Uterus (tissue), 2 donors: ENCODE measurements at regions not wholly inside any gene's neighbourhood (a gene's known extent, or its start where the extent isn't known, plus 50 kb on each side); places are given as distances from the start of the nearest gene placed in this dataset.

ENCODE experiments used
- POLR2A ChIP-seq, 2 donors: fragments of 450-650 bp; IDR thresholded peaks; one replicate each; pipeline ENCODE4 v1.6.1; 2016; ENCODE audit warnings: antibody characterized with exemption in 2 of 2, mild to moderate bottlenecking in 1 of 2, moderate library complexity in 1 of 2
- TF ChIP-seq, protein P1 (sequence below), 4 experiments: fragments of 200-600 bp in 2 of 4; fragments of 450-650 bp in 2 of 4; sonication (generic) in 2 of 4; IDR thresholded peaks; one replicate each; pipeline ENCODE4 v1.5.1; 2016 to 2019; ENCODE audit warnings: antibody characterized with exemption in 4 of 4, mild to moderate bottlenecking in 2 of 4, moderate library complexity in 1 of 4

DNA sequence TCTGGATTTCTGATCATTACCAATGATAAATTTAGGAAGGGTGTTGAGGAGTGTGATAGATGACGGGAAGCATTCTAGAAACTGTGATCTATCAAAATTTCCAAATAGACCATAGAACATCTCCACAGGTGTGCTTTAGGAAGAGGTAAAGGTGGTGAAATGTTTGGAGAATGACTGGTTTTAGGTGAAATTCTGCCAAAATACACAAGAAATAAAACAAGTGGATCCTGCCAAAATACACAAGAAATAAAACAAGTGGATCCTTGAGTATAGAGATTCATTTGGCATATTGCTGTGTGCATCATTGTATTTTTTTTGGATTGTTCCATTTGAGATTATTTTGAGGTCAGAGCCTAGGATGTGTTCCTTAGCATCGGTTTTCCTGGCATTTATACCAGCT, 88.3 kb upstream of the CTNND2 start:
- TF ChIP-seq, protein P1, sequence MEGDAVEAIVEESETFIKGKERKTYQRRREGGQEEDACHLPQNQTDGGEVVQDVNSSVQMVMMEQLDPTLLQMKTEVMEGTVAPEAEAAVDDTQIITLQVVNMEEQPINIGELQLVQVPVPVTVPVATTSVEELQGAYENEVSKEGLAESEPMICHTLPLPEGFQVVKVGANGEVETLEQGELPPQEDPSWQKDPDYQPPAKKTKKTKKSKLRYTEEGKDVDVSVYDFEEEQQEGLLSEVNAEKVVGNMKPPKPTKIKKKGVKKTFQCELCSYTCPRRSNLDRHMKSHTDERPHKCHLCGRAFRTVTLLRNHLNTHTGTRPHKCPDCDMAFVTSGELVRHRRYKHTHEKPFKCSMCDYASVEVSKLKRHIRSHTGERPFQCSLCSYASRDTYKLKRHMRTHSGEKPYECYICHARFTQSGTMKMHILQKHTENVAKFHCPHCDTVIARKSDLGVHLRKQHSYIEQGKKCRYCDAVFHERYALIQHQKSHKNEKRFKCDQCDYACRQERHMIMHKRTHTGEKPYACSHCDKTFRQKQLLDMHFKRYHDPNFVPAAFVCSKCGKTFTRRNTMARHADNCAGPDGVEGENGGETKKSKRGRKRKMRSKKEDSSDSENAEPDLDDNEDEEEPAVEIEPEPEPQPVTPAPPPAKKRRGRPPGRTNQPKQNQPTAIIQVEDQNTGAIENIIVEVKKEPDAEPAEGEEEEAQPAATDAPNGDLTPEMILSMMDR (IDR thresholded peaks at IDR 0.05): no peak
- no peak for TF ChIP-seq POLR2A (IDR thresholded peaks at IDR 0.05)
